ENCODE measurements at regions not wholly inside any gene's neighbourhood (a gene's known extent, or its start where the extent isn't known, plus 50 kb on each side); places are given as distances from the start of the nearest gene placed in this dataset.

- intact Hi-C loops (cut with micrococcal nuclease; ENCODE audit: unreplicated experiment): no loop called here
- no peaks in the 10 kb centered on the region; the same call in 1 of the 2 replicates for H3K27me3 ChIP-seq (ENCODE audit: control insufficient read depth, insufficient read depth, low read length)
These were observed 154.0 kb downstream of the OLFM1 start for GRCh38 chr9:135241381-135242048.

GRCh38 chr9:135242049-135242396, 154.6 kb downstream of the OLFM1 start:
- H3K36me3 ChIP-seq (ENCODE audit: control insufficient read depth, insufficient read depth, low read length): no peaks in the 10 kb centered on the region
- H3K9me3 ChIP-seq (ENCODE audit: control insufficient read depth, insufficient read depth, low read depth, low read length): no peaks in the 10 kb centered on the region
- no TSS peak for BruUV-seq (replicated peaks)
- H3K27me3 ChIP-seq (ENCODE audit: control insufficient read depth, insufficient read depth, low read length): no peaks in the 10 kb centered on the region; the same call in 1 of the 2 replicates
- ChIA-PET CTCF (no interaction called here), POLR2A (no interaction called here)
- DNase-seq (ENCODE audit: low read depth, low spot score): no peak
- intact Hi-C loops (cut with micrococcal nuclease; ENCODE audit: unreplicated experiment): no loop called here
- no peaks in the 10 kb centered on the region for H3K4me1 ChIP-seq (ENCODE audit: control insufficient read depth, insufficient read depth, low read length)
- H3K27ac ChIP-seq (ENCODE audit: low read length): no peak overlapping the region
- H3K4me3 ChIP-seq (ENCODE audit: low read depth in 2 of 2, low read length in 2 of 2): no peak overlapping the region
- TF ChIP-seq POLR2AphosphoS5 (IDR thresholded peaks at IDR 0.05; ENCODE audit: low read depth, low read length): no peak
- no peak for TF ChIP-seq CTCF (IDR thresholded peaks at IDR 0.05)
- no peak for TF ChIP-seq TCF7L2 (IDR thresholded peaks at IDR 0.05; ENCODE audit: low read depth, low read length)
- TF ChIP-seq SIN3A (IDR thresholded peaks at IDR 0.05; ENCODE audit: borderline replicate concordance, insufficient read depth, low read depth, low read length): no peak
- no peak for TF ChIP-seq REST (IDR thresholded peaks at IDR 0.05; ENCODE audit: insufficient read depth in 1 of 2, low read depth in 2 of 2, low read length in 1 of 2)
- no peak for ATAC-seq
- in situ Hi-C loops (cut with HindIII; ENCODE audit: low pct_unique_long_range_greater_than_20kb, low sequenced_read_pairs): no loop called here

More at GRCh38 chr9:135241381-135242048, 154.0 kb downstream of the OLFM1 start:
- BruUV-seq (replicated peaks): no TSS peak
- DNase-seq (ENCODE audit: low read depth, low spot score): no peak
- H3K27ac ChIP-seq (ENCODE audit: low read length): no peak overlapping the region
- in situ Hi-C loops (cut with HindIII; ENCODE audit: low pct_unique_long_range_greater_than_20kb, low sequenced_read_pairs): no loop called here
- peak; percentile 78 for ATAC-seq
- TF ChIP-seq CTCF (IDR thresholded peaks at IDR 0.05): no peak; the same call in 1 of the 2 replicates
- TF ChIP-seq REST (IDR thresholded peaks at IDR 0.05; ENCODE audit: insufficient read depth in 1 of 2, low read depth in 2 of 2, low read length in 1 of 2): no peak
- TF ChIP-seq POLR2AphosphoS5 (IDR thresholded peaks at IDR 0.05; ENCODE audit: low read depth, low read length): no peak
- no peak for TF ChIP-seq TCF7L2 (IDR thresholded peaks at IDR 0.05; ENCODE audit: low read depth, low read length)
- no peak for TF ChIP-seq SIN3A (IDR thresholded peaks at IDR 0.05; ENCODE audit: borderline replicate concordance, insufficient read depth, low read depth, low read length)
- H3K36me3 ChIP-seq (ENCODE audit: control insufficient read depth, insufficient read depth, low read length): no peaks in the 10 kb centered on the region
- POLR2A ChIA-PET: no interaction called here
- no peak overlapping the region for H3K4me3 ChIP-seq (ENCODE audit: low read depth in 2 of 2, low read length in 2 of 2)
- CTCF ChIA-PET: no interaction called here
- no peaks in the 10 kb centered on the region for H3K4me1 ChIP-seq (ENCODE audit: control insufficient read depth, insufficient read depth, low read length)
- no peaks in the 10 kb centered on the region for H3K9me3 ChIP-seq (ENCODE audit: control insufficient read depth, insufficient read depth, low read depth, low read length)
